ENCODE measurements at regions not wholly inside any gene's neighbourhood (a gene's known extent, or its start where the extent isn't known, plus 50 kb on each side); places are given as distances from the start of the nearest gene placed in this dataset.
"Not testable (repeated sequence)": the region's sequence is repeated elsewhere in the genome, so short reads cannot be mapped to it uniquely, and the experiment has no call there.

GRCh38 chr10:94225589-94225988 is 137.2 kb downstream of the NOC3L start:
- H3K36me3 ChIP-seq (ENCODE audit: control insufficient read depth, insufficient read depth, low read length): no peaks in the 10 kb centered on the region
- no peak overlapping the region for H3K4me3 ChIP-seq (ENCODE audit: low read length)
- H3K27ac ChIP-seq (ENCODE audit: low read depth, low read length): no peak overlapping the region
- no peak overlapping the region for H3K9ac ChIP-seq (ENCODE audit: low read length)
- H3K27me3 ChIP-seq (ENCODE audit: control insufficient read depth, insufficient read depth, low read length): no peaks in the 10 kb centered on the region
- H3K4me1 ChIP-seq (ENCODE audit: control insufficient read depth, insufficient read depth, low read length): no peaks in the 10 kb centered on the region

- Histone ChIP-seq H3K4me1 (ENCODE audit: control insufficient read depth, insufficient read depth, low read length) (no peaks in the 10 kb centered on the region), H3K36me3 (ENCODE audit: control insufficient read depth, insufficient read depth, low read length) (no peaks in the 10 kb centered on the region), H3K9ac (ENCODE audit: low read length) (no peak overlapping the region), H3K27me3 (ENCODE audit: control insufficient read depth, insufficient read depth, low read length) (no peaks in the 10 kb centered on the region), H3K27ac (ENCODE audit: low read depth, low read length) (no peak overlapping the region), H3K4me3 (ENCODE audit: low read length) (no peak overlapping the region)
Measured at GRCh38 chr10:94230134-94230785, 132.5 kb downstream of the NOC3L start.

GRCh38 chr10:94232711-94233383 is 129.9 kb downstream of the NOC3L start:
- Histone ChIP-seq H3K4me1 (ENCODE audit: control insufficient read depth, insufficient read depth, low read length) (no peaks in the 10 kb centered on the region), H3K4me3 (ENCODE audit: low read length) (no peak overlapping the region), H3K27me3 (ENCODE audit: control insufficient read depth, insufficient read depth, low read length) (no peaks in the 10 kb centered on the region), H3K27ac (ENCODE audit: low read depth, low read length) (no peak overlapping the region), H3K36me3 (ENCODE audit: control insufficient read depth, insufficient read depth, low read length) (no peaks in the 10 kb centered on the region), H3K9ac (ENCODE audit: low read length) (no peak overlapping the region)

- Histone ChIP-seq H3K36me3 (ENCODE audit: control insufficient read depth, insufficient read depth, low read length) (no peaks in the 10 kb centered on the region), H3K4me3 (ENCODE audit: low read length) (no peak overlapping the region), H3K9ac (ENCODE audit: low read length) (no peak overlapping the region), H3K4me1 (ENCODE audit: control insufficient read depth, insufficient read depth, low read length) (no peaks in the 10 kb centered on the region), H3K27ac (ENCODE audit: low read depth, low read length) (no peak overlapping the region), H3K27me3 (ENCODE audit: control insufficient read depth, insufficient read depth, low read length) (no peaks in the 10 kb centered on the region)
Measured at GRCh38 chr10:94235461-94235860, 127.3 kb downstream of the NOC3L start.

- no peaks in the 10 kb centered on the region for H3K4me1 ChIP-seq (ENCODE audit: control insufficient read depth, insufficient read depth, low read length)
- no peak overlapping the region for H3K9ac ChIP-seq (ENCODE audit: low read length)
- H3K4me3 ChIP-seq (ENCODE audit: low read length): no peak overlapping the region
- no peak overlapping the region for H3K27ac ChIP-seq (ENCODE audit: low read depth, low read length)
- no peaks in the 10 kb centered on the region for H3K27me3 ChIP-seq (ENCODE audit: control insufficient read depth, insufficient read depth, low read length)
- no peaks in the 10 kb centered on the region for H3K36me3 ChIP-seq (ENCODE audit: control insufficient read depth, insufficient read depth, low read length)
Measured at GRCh38 chr10:94238006-94238617, 124.6 kb downstream of the NOC3L start.

- Histone ChIP-seq H3K4me3 (ENCODE audit: low read length) (no peak overlapping the region), H3K9ac (ENCODE audit: low read length) (no peak overlapping the region), H3K27ac (ENCODE audit: low read depth, low read length) (no peak overlapping the region), H3K4me1 (ENCODE audit: control insufficient read depth, insufficient read depth, low read length) (no peaks in the 10 kb centered on the region), H3K36me3 (ENCODE audit: control insufficient read depth, insufficient read depth, low read length) (peaks cover 2% of the 10 kb centered on the region), H3K27me3 (ENCODE audit: control insufficient read depth, insufficient read depth, low read length) (no peaks in the 10 kb centered on the region)
Measured at GRCh38 chr10:94239696-94240095, 123.0 kb downstream of the NOC3L start.

- Histone ChIP-seq H3K4me1 (ENCODE audit: control insufficient read depth, insufficient read depth, low read length) (no peaks in the 10 kb centered on the region), H3K27ac (ENCODE audit: low read depth, low read length) (no peak overlapping the region), H3K36me3 (ENCODE audit: control insufficient read depth, insufficient read depth, low read length) (peaks cover 2% of the 10 kb centered on the region), H3K27me3 (ENCODE audit: control insufficient read depth, insufficient read depth, low read length) (no peaks in the 10 kb centered on the region), H3K4me3 (ENCODE audit: low read length) (no peak overlapping the region), H3K9ac (ENCODE audit: low read length) (no peak overlapping the region)
Measured at GRCh38 chr10:94240491-94240890, 122.2 kb downstream of the NOC3L start.

- Histone ChIP-seq H3K27me3 (ENCODE audit: control insufficient read depth, insufficient read depth, low read length) (no peaks in the 10 kb centered on the region), H3K27ac (ENCODE audit: low read depth, low read length) (no peak overlapping the region), H3K4me3 (ENCODE audit: low read length) (no peak overlapping the region), H3K9ac (ENCODE audit: low read length) (no peak overlapping the region), H3K36me3 (ENCODE audit: control insufficient read depth, insufficient read depth, low read length) (peaks cover 3% of the 10 kb centered on the region), H3K4me1 (ENCODE audit: control insufficient read depth, insufficient read depth, low read length) (no peaks in the 10 kb centered on the region)
Measured at GRCh38 chr10:94240901-94241300, 121.8 kb downstream of the NOC3L start.

GRCh38 chr10:94251098-94251497 is 111.6 kb downstream of the NOC3L start:
- H3K27me3 ChIP-seq (ENCODE audit: control insufficient read depth, insufficient read depth, low read length): no peaks in the 10 kb centered on the region
- peaks cover 8% of the 10 kb centered on the region for H3K36me3 ChIP-seq (ENCODE audit: control insufficient read depth, insufficient read depth, low read length)
- no peak overlapping the region for H3K9ac ChIP-seq (ENCODE audit: low read length)
- H3K27ac ChIP-seq (ENCODE audit: low read depth, low read length): no peak overlapping the region
- no peaks in the 10 kb centered on the region for H3K4me1 ChIP-seq (ENCODE audit: control insufficient read depth, insufficient read depth, low read length)
- no peak overlapping the region for H3K4me3 ChIP-seq (ENCODE audit: low read length)

GRCh38 chr10:94251568-94251967 is 111.2 kb downstream of the NOC3L start:
- no peaks in the 10 kb centered on the region for H3K4me1 ChIP-seq (ENCODE audit: control insufficient read depth, insufficient read depth, low read length)
- no peak overlapping the region for H3K27ac ChIP-seq (ENCODE audit: low read depth, low read length)
- no peaks in the 10 kb centered on the region for H3K27me3 ChIP-seq (ENCODE audit: control insufficient read depth, insufficient read depth, low read length)
- peaks cover 4% of the 10 kb centered on the region for H3K36me3 ChIP-seq (ENCODE audit: control insufficient read depth, insufficient read depth, low read length)
- H3K9ac ChIP-seq (ENCODE audit: low read length): no peak overlapping the region
- H3K4me3 ChIP-seq (ENCODE audit: low read length): no peak overlapping the region

- not testable (repeated sequence) for H3K27me3 ChIP-seq (ENCODE audit: control insufficient read depth, insufficient read depth, low read length); H3K36me3 ChIP-seq (ENCODE audit: control insufficient read depth, insufficient read depth, low read length); H3K9ac ChIP-seq (ENCODE audit: low read length); H3K4me1 ChIP-seq (ENCODE audit: control insufficient read depth, insufficient read depth, low read length); H3K27ac ChIP-seq (ENCODE audit: low read depth, low read length); H3K4me3 ChIP-seq (ENCODE audit: low read length)
Measured at GRCh38 chr10:94257407-94257806, 105.3 kb downstream of the NOC3L start.

- Histone ChIP-seq H3K36me3 (ENCODE audit: control insufficient read depth, insufficient read depth, low read length) (no peaks in the 10 kb centered on the region), H3K9ac (ENCODE audit: low read length) (no peak overlapping the region), H3K27ac (ENCODE audit: low read depth, low read length) (no peak overlapping the region), H3K27me3 (ENCODE audit: control insufficient read depth, insufficient read depth, low read length) (no peaks in the 10 kb centered on the region), H3K4me3 (ENCODE audit: low read length) (no peak overlapping the region), H3K4me1 (ENCODE audit: control insufficient read depth, insufficient read depth, low read length) (no peaks in the 10 kb centered on the region)
Measured at GRCh38 chr10:94260455-94260854, 102.3 kb downstream of the NOC3L start.

- Histone ChIP-seq H3K4me1 (ENCODE audit: control insufficient read depth, insufficient read depth, low read length) (no peaks in the 10 kb centered on the region), H3K9ac (ENCODE audit: low read length) (no peak overlapping the region), H3K27ac (ENCODE audit: low read depth, low read length) (no peak overlapping the region), H3K27me3 (ENCODE audit: control insufficient read depth, insufficient read depth, low read length) (no peaks in the 10 kb centered on the region), H3K4me3 (ENCODE audit: low read length) (no peak overlapping the region), H3K36me3 (ENCODE audit: control insufficient read depth, insufficient read depth, low read length) (no peaks in the 10 kb centered on the region)
Measured at GRCh38 chr10:94264085-94264484, 98.7 kb downstream of the NOC3L start.
